Breast epithelium (tissue), 4 donors: ENCODE measurements at regions not wholly inside any gene's neighbourhood (a gene's known extent, or its start where the extent isn't known, plus 50 kb on each side); places are given as distances from the start of the nearest gene placed in this dataset.
"Not testable (repeated sequence)": the region's sequence is repeated elsewhere in the genome, so short reads cannot be mapped to it uniquely, and the experiment has no call there.

Experiments
- DNase-seq, 2 donors: peaks; one replicate each; pipeline ENCODE4 v3.0.0-alpha.2; 2019; ENCODE audit warnings: low spot score in 2 of 2
- H3K27ac ChIP-seq, 2 donors: fragments of 200-600 bp; sonication (generic) in 1 of 2; one replicate each; pipeline ENCODE4 v1.5.1; 2016 to 2019; ENCODE audit warnings: mild to moderate bottlenecking in 1 of 2
- H3K27me3 ChIP-seq, 2 donors: fragments of 200-600 bp; sonication (generic) in 1 of 2; one replicate each; pipeline versions ENCODE4 v1.5.1 to v1.6.0; 2017 to 2019; ENCODE audit warnings: control low read depth in 1 of 2, mild to moderate bottlenecking in 1 of 2
- H3K36me3 ChIP-seq: fragments of 200-600 bp; one replicate; pipeline ENCODE4 v1.5.1; 2019
- H3K4me1 ChIP-seq, 2 donors: fragments of 200-600 bp; sonication (generic); one replicate each; pipeline ENCODE4 v1.5.1; 2016 to 2019; ENCODE audit warnings: control low read depth in 1 of 2
- H3K4me3 ChIP-seq, 3 donors: fragments of 200-600 bp; sonication (generic); 1 replicate in 2 of 3; 2 replicates in 1 of 3; pipeline ENCODE4 v1.5.1; 2016 to 2019; ENCODE audit warnings: mild to moderate bottlenecking in 3 of 3, moderate library complexity in 2 of 3
- H3K9me3 ChIP-seq, 2 donors: fragments of 200-600 bp; sonication (generic) in 1 of 2; one replicate each; pipeline ENCODE4 v1.5.1; 2016 to 2019; ENCODE audit warnings: control low read depth in 1 of 2
- CTCF ChIP-seq, 3 donors: fragments of 450-650 bp; IDR thresholded peaks; one replicate each; pipeline ENCODE4 v1.5.1; 2016 to 2017; ENCODE audit warnings: antibody characterized with exemption in 3 of 3, mild to moderate bottlenecking in 3 of 3, moderate library complexity in 3 of 3
- POLR2A ChIP-seq: fragments of 450-650 bp; IDR thresholded peaks from one replicate; pipeline ENCODE4 v1.6.1; 2016; ENCODE audit warnings: antibody characterized with exemption, mild to moderate bottlenecking, moderate library complexity
- POLR2AphosphoS5 ChIP-seq, 3 donors: sonication (generic); formaldehyde crosslinking; IDR thresholded peaks; one replicate each; pipeline ENCODE4 v1.6.1; 2017; ENCODE audit warnings: antibody characterized with exemption in 3 of 3
- intact Hi-C: fragments of 100-400 bp; cut with DNase I; formaldehyde crosslinking; loops from one replicate; pipeline ENCODE4 v1.15.1; 2023; ENCODE audit warnings: low total_unique reads

DNA sequence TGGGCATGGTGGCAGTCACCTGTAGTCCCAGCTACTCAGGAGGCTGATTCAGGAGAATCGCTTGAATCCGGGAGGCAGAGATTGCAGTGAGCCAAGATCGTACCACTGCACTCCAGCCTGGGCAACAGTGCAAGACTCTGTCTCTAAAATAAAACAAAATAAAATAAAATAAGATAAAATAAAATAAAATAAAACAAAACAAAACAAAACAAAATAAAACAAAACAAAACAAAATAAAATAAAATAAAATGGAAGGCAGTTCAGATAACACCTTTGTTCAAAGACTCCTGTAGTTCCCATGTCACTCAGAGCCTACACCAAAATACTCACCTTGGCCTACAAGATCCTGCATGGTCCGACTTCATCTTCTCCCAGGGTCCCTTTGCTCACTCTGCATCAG, 61.3 kb downstream of the SYF2 start:
- DNase-seq, H3K27ac ChIP-seq, H3K9me3 ChIP-seq, H3K36me3 ChIP-seq, intact Hi-C loops, H3K27me3 ChIP-seq, H3K4me3 ChIP-seq: not testable (repeated sequence)
- H3K4me1 ChIP-seq = peaks cover 0 to 12% of the 10 kb centered on the region in 2 donors

DNA sequence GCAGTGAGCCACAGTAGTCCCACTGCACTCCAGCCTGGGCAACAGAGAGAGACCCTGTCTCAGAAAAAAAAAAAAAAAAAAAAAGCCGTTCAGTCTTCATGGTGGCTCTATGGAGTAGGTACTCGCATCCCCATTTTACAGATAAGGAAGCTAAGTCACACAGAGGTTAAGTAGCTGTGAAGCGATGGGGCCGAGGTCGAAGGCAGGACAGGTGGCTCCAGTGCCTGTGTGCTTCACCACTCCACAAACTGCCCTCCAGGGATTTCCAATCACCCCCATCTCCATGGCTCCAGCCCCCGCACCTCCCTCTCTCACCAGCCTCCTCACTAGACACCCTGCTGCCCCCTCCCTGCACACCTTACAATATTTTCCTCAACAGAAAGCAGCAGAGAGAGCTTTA, 61.9 kb downstream of the SYF2 start:
- Histone ChIP-seq H3K4me1 (peaks cover 0 to 12% of the 10 kb centered on the region in 2 donors), H3K27me3 (no peaks in the 10 kb centered on the region), H3K9me3 (no peaks in the 10 kb centered on the region), H3K36me3 (no peaks in the 10 kb centered on the region), H3K27ac (no peak overlapping the region), H3K4me3 (no peak overlapping the region)
- intact Hi-C loops = no loop called here
- DNase-seq = no peak
- TF ChIP-seq POLR2AphosphoS5 (IDR thresholded peaks at IDR 0.05) = no peak
- TF ChIP-seq CTCF (IDR thresholded peaks at IDR 0.05) = no peak
- TF ChIP-seq POLR2A = no peak

DNA sequence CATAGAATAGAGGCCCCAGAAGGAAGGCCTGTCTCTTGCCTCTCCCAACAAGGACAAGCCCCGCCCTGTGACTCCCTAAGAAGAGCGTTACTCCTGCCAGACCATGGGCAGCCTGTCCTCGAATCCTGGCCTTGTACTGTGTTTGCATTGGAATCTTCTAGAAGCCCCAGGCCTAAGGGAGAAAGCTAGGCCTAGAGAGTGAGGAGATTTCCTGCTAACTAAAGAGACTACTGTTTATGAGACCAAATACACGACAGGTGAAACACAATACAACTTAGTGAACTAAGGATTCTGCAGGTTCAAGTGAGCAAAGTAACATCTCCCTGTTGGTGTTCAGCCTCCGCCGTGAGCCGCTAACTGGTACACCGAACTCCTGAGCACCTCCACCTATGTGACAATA, 62.7 kb downstream of the SYF2 start:
- TF ChIP-seq POLR2AphosphoS5 (IDR thresholded peaks at IDR 0.05) (no peak), POLR2A (no peak), CTCF (IDR thresholded peaks at IDR 0.05) (no peak)
- no peaks in the 10 kb centered on the region for H3K9me3 ChIP-seq
- H3K27me3 ChIP-seq = no peaks in the 10 kb centered on the region
- no peak overlapping the region for H3K4me3 ChIP-seq
- intact Hi-C loops = no loop called here
- DNase-seq = no peak
- H3K36me3 ChIP-seq = no peaks in the 10 kb centered on the region
- peaks cover 0 to 10% of the 10 kb centered on the region in 2 donors for H3K4me1 ChIP-seq
- H3K27ac ChIP-seq = no peak overlapping the region

GRCh38 chr1:25169168-25169567, 63.1 kb downstream of the SYF2 start:
- TF ChIP-seq CTCF (IDR thresholded peaks at IDR 0.05) (no peak), POLR2AphosphoS5 (IDR thresholded peaks at IDR 0.05) (no peak), POLR2A (no peak)
- H3K36me3 ChIP-seq = no peaks in the 10 kb centered on the region

GRCh38 chr1:25168193-25169071, 63.9 kb downstream of the SYF2 start:
- intact Hi-C loops = no loop called here
- Histone ChIP-seq H3K9me3 (no peaks in the 10 kb centered on the region), H3K36me3 (no peaks in the 10 kb centered on the region), H3K4me1 (no peaks in the 10 kb centered on the region), H3K27ac (peak overlapping the region in 1 of 2 donors; percentile 54), H3K4me3 (no peak overlapping the region), H3K27me3 (no peaks in the 10 kb centered on the region)
- TF ChIP-seq CTCF (IDR thresholded peaks at IDR 0.05) = no peak
- no peak for TF ChIP-seq POLR2A
- no peak for TF ChIP-seq POLR2AphosphoS5 (IDR thresholded peaks at IDR 0.05)
- DNase-seq = no peak

More at GRCh38 chr1:25169168-25169567, 63.1 kb downstream of the SYF2 start:
- Histone ChIP-seq H3K4me3 (no peak overlapping the region), H3K27ac (no peak overlapping the region), H3K27me3 (no peaks in the 10 kb centered on the region), H3K4me1 (peaks cover 0 to 5% of the 10 kb centered on the region in 2 donors), H3K9me3 (no peaks in the 10 kb centered on the region)
- no peak for DNase-seq
- intact Hi-C loops = no loop called here
